Ovary (tissue), 7 donors: ENCODE measurements at regions not wholly inside any gene's neighbourhood (a gene's known extent, or its start where the extent isn't known, plus 50 kb on each side); places are given as distances from the start of the nearest gene placed in this dataset.

Experiments used
- DNase-seq, 5 donors: peaks; one replicate each; pipeline ENCODE4 v3.0.0-alpha.2; 2019 to 2020
- H3K27ac ChIP-seq, 2 donors: fragments of 200-600 bp; one replicate each; pipeline versions ENCODE4 v1.5.1 to v1.8.0; 2019 to 2022
- H3K27me3 ChIP-seq: fragments of 200-600 bp; one replicate; pipeline ENCODE4 v1.8.0; 2022
- H3K36me3 ChIP-seq: fragments of 200-600 bp; sonication (generic); one replicate; pipeline ENCODE4 v1.5.1; 2019
- H3K4me1 ChIP-seq: one replicate; pipeline ENCODE4 v1.8.1; 2013; ENCODE audit warnings: mild to moderate bottlenecking, moderate library complexity; ENCODE audit not compliant: insufficient read depth
- H3K4me3 ChIP-seq: fragments of 200-600 bp; sonication (generic); one replicate; pipeline ENCODE4 v1.5.1; 2017
- H3K9me3 ChIP-seq, 2 donors: fragments of 200-600 bp in 1 of 2; sonication (generic) in 1 of 2; one replicate each; pipeline versions ENCODE4 v1.5.1 to v1.8.1; 2013 to 2019; ENCODE audit warnings: mild to moderate bottlenecking in 1 of 2, moderate library complexity in 1 of 2
- EP300 ChIP-seq: sonication (generic); formaldehyde crosslinking; IDR thresholded peaks from one replicate; pipeline ENCODE4 v1.6.1; 2017; ENCODE audit warnings: antibody characterized with exemption
- POLR2A ChIP-seq: fragments of 450-650 bp; IDR thresholded peaks from one replicate; pipeline ENCODE4 v1.6.1; 2017; ENCODE audit warnings: antibody characterized with exemption, mild to moderate bottlenecking, moderate library complexity
- WGBS, 3 donors: extraction: QIAGEN DNeasy Blood & Tissue Kit in 1 of 3; methylation state at CpG; one replicate each; pipeline versions ENCODE4 v1.1.5 to v1.1.7; 2013 to 2017; 5-methylcytosine and 5-hydroxymethylcytosine counted together
- intact Hi-C, 4 donors: fragments of 100-400 bp; cut with DNase I; formaldehyde crosslinking; loops; one replicate each; pipeline versions ENCODE4 v1.11.0 to v1.15.1; 2022 to 2023
- TF ChIP-seq, protein P1 (sequence below), 3 donors: fragments of 450-650 bp in 2 of 3; fragments of 200-600 bp in 1 of 3; IDR thresholded peaks; one replicate each; pipeline versions ENCODE4 v1.5.1 to v1.8.0; 2016 to 2022; ENCODE audit warnings: antibody characterized with exemption in 3 of 3, mild to moderate bottlenecking in 1 of 3
- donor health status: DM: no; HTN: no; CAD: no; lungs with moderate emphysema.
- donor health status: DM: no; HTN: no; CAD: no.
- donor health status: Bipolar disorder and iron deficiency.
- donor health status: DM: no; HTN: no; CAD: no.
- donor health status: DM: yes; HTN: yes; CAD: no.

DNA sequence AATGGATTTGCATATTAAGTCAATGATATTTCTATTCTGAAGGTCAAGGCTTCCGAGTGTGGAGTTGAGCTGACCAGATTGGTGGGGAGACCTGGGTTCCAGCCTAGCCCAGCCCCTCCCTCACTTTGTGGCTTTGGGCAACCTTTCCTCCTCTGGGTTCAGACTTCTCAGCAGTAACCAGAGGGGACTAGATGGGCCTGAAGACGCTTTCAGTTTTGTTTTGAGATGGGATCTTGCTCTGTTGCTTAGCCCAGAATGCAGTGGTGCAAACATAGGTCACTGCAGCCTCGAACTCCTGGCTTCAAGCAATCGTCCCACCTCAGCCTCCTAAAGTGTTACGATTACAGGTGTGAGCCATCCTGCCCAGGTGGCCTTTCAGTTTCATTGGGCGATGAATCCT is 68.1 kb upstream of the LEP start:
- H3K9me3 ChIP-seq, result no peaks in the 10 kb centered on the region
- no peaks in the 10 kb centered on the region for H3K4me1 ChIP-seq
- WGBS, 3 donors, result 70 to 79% (median 78%) methylated on average over 6 of the region's 6 CpGs
- H3K4me3 ChIP-seq, result no peak overlapping the region
- TF ChIP-seq, protein P1, sequence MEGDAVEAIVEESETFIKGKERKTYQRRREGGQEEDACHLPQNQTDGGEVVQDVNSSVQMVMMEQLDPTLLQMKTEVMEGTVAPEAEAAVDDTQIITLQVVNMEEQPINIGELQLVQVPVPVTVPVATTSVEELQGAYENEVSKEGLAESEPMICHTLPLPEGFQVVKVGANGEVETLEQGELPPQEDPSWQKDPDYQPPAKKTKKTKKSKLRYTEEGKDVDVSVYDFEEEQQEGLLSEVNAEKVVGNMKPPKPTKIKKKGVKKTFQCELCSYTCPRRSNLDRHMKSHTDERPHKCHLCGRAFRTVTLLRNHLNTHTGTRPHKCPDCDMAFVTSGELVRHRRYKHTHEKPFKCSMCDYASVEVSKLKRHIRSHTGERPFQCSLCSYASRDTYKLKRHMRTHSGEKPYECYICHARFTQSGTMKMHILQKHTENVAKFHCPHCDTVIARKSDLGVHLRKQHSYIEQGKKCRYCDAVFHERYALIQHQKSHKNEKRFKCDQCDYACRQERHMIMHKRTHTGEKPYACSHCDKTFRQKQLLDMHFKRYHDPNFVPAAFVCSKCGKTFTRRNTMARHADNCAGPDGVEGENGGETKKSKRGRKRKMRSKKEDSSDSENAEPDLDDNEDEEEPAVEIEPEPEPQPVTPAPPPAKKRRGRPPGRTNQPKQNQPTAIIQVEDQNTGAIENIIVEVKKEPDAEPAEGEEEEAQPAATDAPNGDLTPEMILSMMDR (IDR thresholded peaks at IDR 0.05), result no peak
- TF ChIP-seq POLR2A, result no peak
- no peak for TF ChIP-seq EP300
- no peaks in the 10 kb centered on the region for H3K27me3 ChIP-seq
- no peaks in the 10 kb centered on the region for H3K36me3 ChIP-seq
- H3K27ac ChIP-seq, result no peak overlapping the region
- intact Hi-C loops, result no loop called here
- DNase-seq, result no peak

DNA sequence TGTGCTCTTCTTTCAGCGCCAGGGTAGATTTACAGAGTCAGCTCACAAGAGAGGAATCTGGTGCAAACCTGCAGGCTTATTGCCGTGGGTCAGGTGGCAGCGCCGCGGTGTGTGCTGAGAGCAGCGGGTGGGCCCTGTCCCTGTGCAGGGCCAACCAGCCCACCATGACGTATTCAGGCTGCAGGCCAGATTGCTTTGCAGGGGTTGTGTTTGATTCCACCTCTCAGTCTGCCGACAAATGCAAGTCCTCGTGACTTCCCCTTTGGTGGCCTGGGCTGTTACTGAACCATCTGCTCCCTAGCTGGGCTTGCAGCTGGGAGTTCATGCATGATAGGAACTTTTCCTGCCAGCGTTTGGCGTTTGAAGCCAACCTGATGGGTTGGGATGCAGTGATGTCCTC is 66.7 kb upstream of the LEP start:
- H3K9me3 ChIP-seq, result no peaks in the 10 kb centered on the region
- TF ChIP-seq POLR2A (no peak), EP300 (no peak)
- TF ChIP-seq, protein P1 (IDR thresholded peaks at IDR 0.05), result no peak
- DNase-seq, result no peak
- 76 to 82% (median 77%) methylated on average over 11 of the region's 11 CpGs for WGBS, 3 donors
- H3K27ac ChIP-seq, result no peak overlapping the region
- H3K27me3 ChIP-seq, result no peaks in the 10 kb centered on the region
- no peaks in the 10 kb centered on the region for H3K4me1 ChIP-seq
- H3K4me3 ChIP-seq, result no peak overlapping the region
- no peaks in the 10 kb centered on the region for H3K36me3 ChIP-seq
- intact Hi-C loops, result no loop called here

DNA sequence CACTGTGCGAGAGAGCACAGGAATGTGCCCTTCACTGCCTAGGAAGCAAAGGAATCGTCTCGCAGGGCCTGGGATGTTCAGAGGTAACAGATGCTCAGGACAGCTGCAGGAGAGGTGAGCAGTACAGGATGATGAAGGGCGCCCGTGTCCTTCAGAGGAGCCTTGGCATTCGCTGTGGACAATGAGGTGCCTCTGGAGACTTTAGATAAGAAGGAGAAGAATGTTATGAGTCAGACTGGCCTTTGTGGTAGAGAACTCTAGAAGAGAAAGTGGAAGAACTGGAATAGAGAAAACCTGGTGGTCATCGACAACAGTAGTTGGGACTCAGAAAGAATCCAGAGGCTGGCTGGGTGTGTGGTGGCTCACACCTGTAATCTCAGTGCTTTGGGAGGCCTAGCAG is 64.4 kb upstream of the LEP start:
- no peaks in the 10 kb centered on the region for H3K27me3 ChIP-seq
- 64 to 73% (median 67%) methylated on average over 7 of the region's 7 CpGs for WGBS, 3 donors
- no peak overlapping the region for H3K4me3 ChIP-seq
- no peaks in the 10 kb centered on the region for H3K9me3 ChIP-seq
- intact Hi-C loops, result no loop called here
- no peaks in the 10 kb centered on the region for H3K4me1 ChIP-seq
- TF ChIP-seq POLR2A (no peak), EP300 (no peak)
- TF ChIP-seq, protein P1 (IDR thresholded peaks at IDR 0.05), result no peak
- DNase-seq, result no peak
- H3K27ac ChIP-seq, result no peak overlapping the region
- H3K36me3 ChIP-seq, result no peaks in the 10 kb centered on the region

DNA sequence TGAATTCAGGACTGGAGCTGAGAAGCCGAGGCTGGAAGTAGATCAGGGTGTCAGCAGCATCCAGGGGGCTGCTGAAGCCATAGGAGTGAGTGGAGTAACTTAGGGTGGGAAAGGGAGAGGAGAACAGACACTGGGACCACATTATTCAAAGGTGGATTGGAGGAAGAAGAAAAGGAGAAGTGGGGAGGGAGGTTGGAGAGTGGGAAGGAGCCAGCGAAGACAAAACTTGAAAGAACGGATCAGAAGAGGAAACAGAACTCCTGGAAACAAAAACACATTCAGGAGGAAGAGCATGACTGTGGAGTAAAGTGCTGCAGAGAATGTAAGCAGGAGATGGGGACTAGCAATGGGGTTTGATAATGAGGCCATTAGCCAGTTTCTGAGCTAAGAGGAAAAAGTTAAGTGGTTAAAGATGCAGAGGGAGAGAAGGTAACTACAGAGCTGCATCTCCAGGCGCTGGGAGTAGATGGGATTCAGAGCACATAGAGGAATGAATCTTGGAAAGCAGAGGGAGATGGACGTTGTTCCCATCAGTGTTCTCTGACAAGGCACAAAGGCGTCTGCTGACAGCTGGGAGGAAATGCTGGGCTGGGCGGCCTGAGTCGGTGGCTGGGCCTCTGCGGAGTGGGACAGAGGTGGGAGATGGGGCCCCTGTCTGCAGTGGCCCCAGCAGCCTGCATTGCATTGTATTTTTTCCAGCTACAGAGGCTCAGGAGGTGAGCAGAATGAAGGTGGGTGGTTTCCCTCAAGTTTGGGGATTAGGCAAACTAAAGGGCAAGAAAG is 63.1 kb upstream of the LEP start:
- WGBS, 3 donors, result 44 to 47% (median 45%) methylated on average over 9 of the region's 9 CpGs
- Histone ChIP-seq H3K4me1 (no peaks in the 10 kb centered on the region), H3K4me3 (no peak overlapping the region), H3K9me3 (no peaks in the 10 kb centered on the region), H3K36me3 (no peaks in the 10 kb centered on the region), H3K27ac (no peak overlapping the region), H3K27me3 (no peaks in the 10 kb centered on the region)
- DNase-seq, result no peak
- intact Hi-C loops, result no loop called here
- no peak for TF ChIP-seq POLR2A
- TF ChIP-seq EP300, result no peak

DNA sequence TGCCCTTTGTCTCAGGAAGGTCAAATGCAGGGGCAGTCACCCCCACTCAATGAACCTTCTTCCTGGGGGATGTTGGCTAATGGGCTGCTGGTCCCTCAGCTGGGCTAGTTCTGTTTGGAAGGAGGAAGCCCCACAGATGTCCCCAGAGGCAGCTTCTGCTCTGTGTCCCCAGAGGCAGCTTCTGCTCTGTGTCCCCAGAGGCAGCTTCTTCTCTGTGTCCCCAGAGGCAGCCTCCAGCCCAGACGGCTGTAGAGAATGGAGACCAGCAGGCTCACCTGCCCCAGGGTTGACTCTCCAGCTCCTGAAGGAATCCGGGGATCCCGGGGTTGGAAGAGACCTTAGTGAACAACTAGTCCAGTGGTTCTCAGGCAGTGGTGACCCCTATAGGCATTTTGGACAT is 62.5 kb upstream of the LEP start:
- Histone ChIP-seq H3K27me3 (no peaks in the 10 kb centered on the region), H3K4me1 (no peaks in the 10 kb centered on the region), H3K36me3 (no peaks in the 10 kb centered on the region), H3K27ac (no peak overlapping the region), H3K4me3 (no peak overlapping the region), H3K9me3 (no peaks in the 10 kb centered on the region)
- TF ChIP-seq, protein P1 (IDR thresholded peaks at IDR 0.05), result no peak
- TF ChIP-seq POLR2A (no peak), EP300 (no peak)
- DNase-seq, result no peak
- intact Hi-C loops, result no loop called here
- 84 to 90% (median 90%) methylated on average over 3 of the region's 3 CpGs for WGBS, 3 donors
